DMS153 treated with DMSO at 0.1 percent for 48 hours (cell line): ENCODE measurements at regions not wholly inside any gene's neighbourhood (a gene's known extent, or its start where the extent isn't known, plus 50 kb on each side); places are given as distances from the start of the nearest gene placed in this dataset.

Source experiments
- DNase-seq: peaks from one replicate; lab custom pipeline; 2025; ENCODE audit not compliant: unreplicated experiment; lab: John Stamatoyannopoulos, UW

- DNase-seq: no peak
Observed at GRCh38 chr15:38072348-38073177, 138.1 kb downstream of the TMCO5A start.

GRCh38 chr15:38073178-38073946 lies 138.9 kb downstream of the TMCO5A start:
- DNase-seq: no peak

- DNase-seq: no peak
Observed at GRCh38 chr15:38074029-38074428, 139.6 kb downstream of the TMCO5A start.

GRCh38 chr15:38075466-38075865 lies 141.0 kb downstream of the TMCO5A start:
- no peak for DNase-seq

- DNase-seq: no peak
Observed at GRCh38 chr15:38076786-38077185, 142.3 kb downstream of the TMCO5A start.

GRCh38 chr15:38079236-38079635 lies 144.8 kb downstream of the TMCO5A start:
- DNase-seq: no peak

GRCh38 chr15:38080651-38081275 lies 146.3 kb downstream of the TMCO5A start:
- DNase-seq: no peak

GRCh38 chr15:38084289-38084688 lies 149.8 kb downstream of the TMCO5A start:
- no peak for DNase-seq

- DNase-seq: no peak
Observed at GRCh38 chr15:38085114-38085513, 150.7 kb downstream of the TMCO5A start.

- no peak for DNase-seq
Observed at GRCh38 chr15:38085931-38086568, 151.6 kb downstream of the TMCO5A start.

GRCh38 chr15:38086611-38087010 lies 152.2 kb downstream of the TMCO5A start:
- no peak for DNase-seq

GRCh38 chr15:38088971-38089370 lies 154.5 kb downstream of the TMCO5A start:
- no peak for DNase-seq

GRCh38 chr15:38090223-38090622 lies 155.8 kb downstream of the TMCO5A start:
- DNase-seq: no peak

- no peak for DNase-seq
Observed at GRCh38 chr15:38090678-38091077, 156.2 kb downstream of the TMCO5A start.

GRCh38 chr15:38091078-38091645 lies 156.7 kb downstream of the TMCO5A start:
- no peak for DNase-seq

- no peak for DNase-seq
Observed at GRCh38 chr15:38093931-38094330, 158.7 kb upstream of the SPRED1 start.

- no peak for DNase-seq
Observed at GRCh38 chr15:38102972-38103371, 149.7 kb upstream of the SPRED1 start.

- DNase-seq: no peak
Observed at GRCh38 chr15:38103564-38103963, 149.1 kb upstream of the SPRED1 start.

GRCh38 chr15:38111070-38111469 lies 141.6 kb upstream of the SPRED1 start:
- no peak for DNase-seq

GRCh38 chr15:38112406-38112805 lies 140.2 kb upstream of the SPRED1 start:
- no peak for DNase-seq

- DNase-seq: no peak
Observed at GRCh38 chr15:38115121-38115520, 137.5 kb upstream of the SPRED1 start.
